Hepatocyte (in vitro differentiated cells): ENCODE measurements at regions not wholly inside any gene's neighbourhood (a gene's known extent, or its start where the extent isn't known, plus 50 kb on each side); places are given as distances from the start of the nearest gene placed in this dataset.

Source experiments
- CTCF ChIP-seq: fragments of 200-600 bp; sonication (generic); IDR thresholded peaks from 2 replicates; pipeline ENCODE4 v1.5.1; 2016; ENCODE audit warnings: antibody characterized with exemption, mild to moderate bottlenecking; ENCODE audit not compliant: poor library complexity
- EZH2 ChIP-seq: fragments of 200-600 bp; sonication (generic); IDR thresholded peaks from 2 replicates; pipeline ENCODE4 v1.6.1; 2016; ENCODE audit warnings: antibody characterized with exemption, mild to moderate bottlenecking, borderline replicate concordance

DNA sequence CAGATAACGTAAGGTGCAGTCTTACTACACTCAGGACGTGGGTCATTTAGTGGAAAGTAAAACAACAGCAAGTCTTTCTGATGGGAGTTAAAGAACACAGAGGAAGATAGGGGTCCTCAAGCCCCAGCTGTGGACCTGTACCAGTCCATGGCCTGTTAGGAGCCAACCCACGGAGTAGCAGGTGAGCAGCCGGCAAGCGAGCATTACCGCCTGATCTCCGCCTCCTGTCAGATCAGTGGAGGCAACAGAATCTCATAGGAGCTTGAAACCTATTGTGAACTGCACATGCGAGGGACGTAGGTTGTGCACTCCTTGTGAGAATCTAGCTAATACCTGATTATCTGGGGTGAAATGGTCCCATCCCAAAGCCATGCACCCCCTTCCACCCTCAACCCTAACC, 1180.8 kb downstream of the FSTL5 start:
- TF ChIP-seq CTCF, result no peak
- no peak for TF ChIP-seq EZH2
